Stimulated activated CD8-positive, alpha-beta memory T cell treated with anti-CD3 and anti-CD28 coated beads, Interleukin-7, amount 100 ng/mL, for 48 hours (primary cell): ENCODE measurements at regions not wholly inside any gene's neighbourhood (a gene's known extent, or its start where the extent isn't known, plus 50 kb on each side); places are given as distances from the start of the nearest gene placed in this dataset.

Experiments used
- DNase-seq, 2 donors: peaks; one replicate each; pipeline ENCODE4 v3.0.0-alpha.2; 2020; ENCODE audit warnings: low read depth in 1 of 2; ENCODE audit errors: extremely low read depth in 1 of 2

DNA sequence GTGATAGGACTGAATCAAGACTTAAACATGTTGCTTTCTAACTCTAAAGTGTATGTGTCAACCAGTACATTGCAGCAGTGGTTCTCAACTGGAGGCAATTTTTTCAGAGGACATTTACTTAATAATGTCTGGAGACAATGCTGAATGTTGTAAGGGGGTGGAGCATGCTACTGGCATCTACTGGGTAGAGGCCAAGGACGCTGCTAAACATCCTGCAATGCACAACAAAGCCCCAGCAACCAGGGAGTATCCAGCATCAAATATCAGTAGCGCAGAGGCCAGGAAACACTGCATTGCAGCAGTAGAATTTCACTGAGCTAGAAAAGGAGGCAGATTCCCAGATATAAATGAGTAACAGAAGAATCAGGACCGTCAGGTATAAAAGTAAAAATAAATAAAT is 79.8 kb upstream of the GRM7 start:
- DNase-seq, result no peak

DNA sequence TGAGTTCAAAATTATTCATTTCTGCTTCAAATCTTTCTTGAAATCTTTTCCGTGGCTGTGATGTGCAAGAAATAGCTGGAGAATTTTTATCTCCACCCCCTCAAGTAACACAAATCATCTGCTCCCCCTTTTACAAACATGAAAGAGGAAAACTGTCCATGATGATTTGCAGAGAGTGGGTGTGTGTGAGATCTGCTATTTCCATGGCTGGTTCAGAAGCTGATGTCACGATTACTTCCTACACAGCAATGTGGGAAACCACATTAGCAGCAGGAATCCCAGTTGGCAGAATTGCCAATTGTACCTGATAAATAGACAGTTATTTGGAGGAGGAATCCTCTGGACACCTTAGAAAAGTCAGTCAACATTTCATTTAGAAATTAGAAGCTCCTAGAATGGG is 75.2 kb upstream of the GRM7 start:
- DNase-seq, result no peak

DNA sequence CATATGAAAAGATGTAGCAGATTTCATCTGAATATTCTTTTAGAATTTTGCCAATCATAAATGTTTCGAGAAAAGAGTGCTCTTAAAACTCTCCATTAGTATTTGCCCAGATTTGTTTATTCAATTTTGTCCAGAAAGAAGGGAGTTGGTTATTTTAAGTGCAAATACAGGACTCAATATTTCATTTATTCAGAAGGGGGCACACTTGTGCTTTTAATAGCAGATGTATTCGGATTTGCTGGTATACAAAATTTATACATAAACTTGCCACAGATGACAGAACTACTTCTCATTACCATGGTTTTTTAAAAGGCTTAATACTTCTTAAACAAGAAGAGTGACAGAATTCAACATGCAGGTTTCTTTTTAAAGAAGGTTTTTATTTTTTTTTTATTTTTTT is 69.8 kb upstream of the GRM7 start:
- DNase-seq, result no peak

DNA sequence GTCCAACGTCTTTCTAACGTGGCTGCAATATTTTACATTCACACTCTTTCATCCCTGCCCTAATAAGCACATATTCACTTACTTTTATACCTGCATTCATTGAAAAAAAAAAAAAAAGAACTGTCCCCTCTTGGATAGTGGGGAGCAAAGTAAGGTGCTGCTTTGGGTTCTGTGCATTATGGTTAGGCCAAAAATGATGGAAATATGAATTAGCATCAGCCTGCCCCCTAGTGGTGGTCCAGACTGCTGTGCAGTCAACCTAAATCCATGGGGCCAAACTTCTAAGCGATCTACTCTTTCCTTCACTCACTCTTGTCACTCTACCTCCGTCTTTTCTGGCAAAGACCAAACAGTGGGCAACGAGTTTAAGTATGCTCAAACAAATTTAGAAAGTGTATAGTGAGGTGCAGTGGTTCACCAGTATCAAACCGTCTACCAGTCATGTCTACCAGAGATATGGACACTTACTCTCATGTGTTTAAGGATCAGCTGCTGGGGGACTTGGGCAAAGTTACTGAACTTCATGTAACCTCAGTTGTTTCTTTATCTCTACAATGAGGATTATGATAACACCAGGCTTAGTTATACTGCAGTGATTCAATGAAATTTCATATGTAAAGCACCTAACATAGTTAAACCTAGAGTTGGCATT is 61.5 kb upstream of the GRM7 start:
- DNase-seq, result peak in 1 of 2 donors; percentile 4

DNA sequence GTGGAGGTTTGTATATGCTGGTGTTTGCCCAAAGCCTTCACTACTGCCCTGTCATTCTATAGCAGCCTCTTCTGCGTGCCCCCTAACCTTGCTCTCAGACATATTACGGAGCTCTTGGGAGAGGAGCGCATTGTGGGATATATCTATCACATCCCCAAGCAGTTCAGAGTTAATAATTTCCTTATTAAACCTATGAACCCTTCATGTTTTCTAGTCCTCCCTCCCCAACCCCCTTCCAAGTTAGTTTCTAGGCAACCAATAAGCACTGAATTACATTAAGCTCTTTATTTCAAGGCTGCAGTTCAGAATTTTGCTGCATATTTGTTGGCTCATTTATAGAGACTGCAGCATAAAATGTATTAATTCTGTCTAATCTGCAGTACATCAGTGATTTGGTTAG is 57.3 kb upstream of the GRM7 start:
- DNase-seq, result no peak

DNA sequence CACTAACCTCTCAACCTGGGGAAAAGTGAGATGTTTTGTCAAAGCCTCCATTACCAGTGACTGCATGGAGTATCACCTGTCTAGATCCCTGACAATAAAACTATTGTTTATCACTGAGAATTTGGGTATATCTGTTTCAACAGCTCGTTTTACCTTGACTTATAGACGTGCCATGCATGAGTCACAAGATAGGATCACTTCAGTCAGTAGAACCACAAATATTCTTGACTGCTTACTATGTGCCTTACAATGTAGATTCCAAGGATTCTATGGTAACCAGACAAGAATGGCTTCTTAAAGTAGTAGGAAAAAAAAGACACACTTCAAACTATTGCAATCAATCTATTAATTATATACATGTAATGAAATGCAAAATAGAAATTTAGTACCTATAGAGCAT is 55.7 kb upstream of the GRM7 start:
- DNase-seq, result no peak

DNA sequence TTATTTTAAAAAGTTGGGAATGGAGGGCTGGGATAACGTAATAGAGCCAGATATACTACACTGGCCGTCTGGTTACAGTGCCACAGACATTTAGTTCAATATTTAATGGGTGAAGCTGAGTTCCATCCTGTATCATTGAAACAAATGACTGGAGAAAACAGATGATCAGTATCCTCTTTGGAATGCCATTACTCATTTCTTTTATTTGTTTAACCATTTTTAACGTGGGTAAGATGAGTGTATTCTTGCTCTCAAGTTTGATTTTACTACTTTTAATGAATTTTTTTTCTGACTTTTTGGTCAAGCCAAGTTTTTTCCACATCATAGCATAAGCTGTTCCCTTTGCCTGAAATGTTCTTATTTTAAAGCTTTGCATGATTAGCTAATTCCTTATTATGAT is 53.9 kb upstream of the GRM7 start:
- no peak for DNase-seq

DNA sequence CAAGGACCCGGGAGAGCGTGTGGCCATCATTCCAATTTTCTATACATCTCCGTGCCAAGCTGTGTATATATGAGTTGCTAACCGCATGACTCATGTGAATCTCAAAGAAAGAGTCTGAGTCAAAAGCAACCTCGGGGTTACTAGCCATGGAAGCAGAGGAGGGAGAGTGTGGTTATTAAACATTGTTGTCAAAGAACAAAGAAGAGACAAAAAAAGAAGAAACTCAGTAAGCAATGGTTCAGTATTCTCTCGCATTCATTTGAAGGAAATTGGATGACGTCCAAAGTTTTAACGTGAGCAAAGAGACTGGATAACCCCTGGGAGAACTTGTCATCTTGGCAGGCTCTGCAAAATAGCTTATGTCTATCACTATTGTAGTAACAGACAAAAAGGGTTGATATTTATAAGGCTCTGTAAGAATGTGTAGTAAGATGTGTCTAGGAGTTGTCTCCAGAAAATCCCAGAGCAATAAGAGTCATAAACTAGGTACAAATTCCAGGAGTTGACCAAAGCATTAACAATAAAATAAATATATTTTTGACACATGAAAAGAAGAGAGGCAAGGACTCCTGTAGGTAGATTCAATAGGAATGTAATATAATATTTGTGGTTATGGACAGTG is 52.8 kb upstream of the GRM7 start:
- DNase-seq, result no peak

DNA sequence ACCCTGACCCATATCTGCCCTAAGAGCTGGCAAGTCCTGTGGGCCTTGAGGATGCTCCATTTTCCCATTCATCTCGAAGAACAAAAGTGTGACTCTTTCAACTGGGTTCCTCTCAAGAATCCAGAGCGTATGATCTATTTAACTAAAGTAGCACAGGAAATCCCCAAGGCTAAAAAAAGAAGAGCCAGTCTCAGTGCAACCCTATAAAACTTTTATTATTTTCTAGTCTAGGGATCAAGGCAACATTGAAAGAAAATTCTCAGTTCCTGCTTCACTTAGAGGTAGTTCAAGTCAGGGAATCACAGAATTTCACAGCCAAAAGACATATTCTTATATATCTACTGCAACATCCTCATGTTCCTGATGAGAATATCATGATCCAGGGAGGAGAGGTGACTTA is 51.6 kb upstream of the GRM7 start:
- no peak for DNase-seq
